Neural cell (in vitro differentiated cells): ENCODE measurements at regions not wholly inside any gene's neighbourhood (a gene's known extent, or its start where the extent isn't known, plus 50 kb on each side); places are given as distances from the start of the nearest gene placed in this dataset.

Experiments used
- H2AFZ ChIP-seq: fragments of 200-600, 300-800 bp; sonication (generic), shearing (Covaris generic); 2 replicates; pipeline ENCODE4 v1.6.0; 2014; ENCODE audit warnings: low read depth, mild to moderate bottlenecking, antibody characterized with exemption, low read length, moderate library complexity
- H3F3A ChIP-seq: fragments of 200-600 bp; shearing (Covaris generic); 2 replicates; pipeline ENCODE4 v1.6.1; 2016; ENCODE audit warnings: mild to moderate bottlenecking, moderate library complexity, mixed read lengths, antibody characterized with exemption, low read length; ENCODE audit not compliant: insufficient read depth, poor library complexity, severe bottlenecking
- H3K27ac ChIP-seq: fragments of 200-600, 300-800 bp; sonication (generic), shearing (Covaris generic); 2 replicates; pipeline ENCODE4 v1.5.1; 2014; ENCODE audit warnings: mild to moderate bottlenecking, low read length, moderate library complexity
- H3K27me3 ChIP-seq: fragments of 300-800, 200-600 bp; sonication (generic), shearing (Covaris generic); 2 replicates; pipeline ENCODE4 v1.6.0; 2014; ENCODE audit warnings: mild to moderate bottlenecking, low read depth, low read length, moderate library complexity; ENCODE audit not compliant: insufficient read depth
- H3K36me3 ChIP-seq: fragments of 300-800, 200-600 bp; sonication (generic), shearing (Covaris generic); 2 replicates; pipeline ENCODE4 v1.5.1; 2014; ENCODE audit warnings: mild to moderate bottlenecking, antibody characterized with exemption, low read length, moderate library complexity; ENCODE audit not compliant: insufficient read depth
- H3K4me2 ChIP-seq: fragments of 300-800, 200-600 bp; sonication (generic), shearing (Covaris generic); 2 replicates; pipeline ENCODE4 v1.6.0; 2014; ENCODE audit warnings: mild to moderate bottlenecking, low read length
- H3K4me3 ChIP-seq: fragments of 300-800, 200-600 bp; sonication (generic), shearing (Covaris generic); 2 replicates; pipeline ENCODE4 v1.5.1; 2014; ENCODE audit warnings: mild to moderate bottlenecking, low read length, moderate library complexity
- H3K79me2 ChIP-seq: fragments of 200-600 bp; shearing (Covaris generic); replicated peaks from 2 replicates; pipeline ENCODE4 v1.6.0; 2014; ENCODE audit warnings: mild to moderate bottlenecking, low read length, moderate library complexity; ENCODE audit not compliant: insufficient read depth
- H3K9ac ChIP-seq: fragments of 300-800, 200-600 bp; sonication (generic), shearing (Covaris generic); 2 replicates; pipeline ENCODE4 v1.6.1; 2016; ENCODE audit warnings: mild to moderate bottlenecking, low read length, mixed read lengths
- H3K9me2 ChIP-seq: fragments of 200-600 bp; shearing (Covaris generic); 2 replicates; pipeline ENCODE4 v1.6.1; 2016; ENCODE audit warnings: mild to moderate bottlenecking, low read length, mixed read lengths; ENCODE audit not compliant: insufficient read depth
- H3K9me3 ChIP-seq: fragments of 200-600, 300-800 bp; sonication (generic), shearing (Covaris generic); 2 replicates; pipeline ENCODE4 v1.6.1; 2016; ENCODE audit warnings: mild to moderate bottlenecking, mixed run types, low read length, moderate library complexity, mixed read lengths
- H4K20me1 ChIP-seq: fragments of 200-600 bp; shearing (Covaris generic); 2 replicates; pipeline ENCODE4 v1.6.1; 2016; ENCODE audit warnings: mild to moderate bottlenecking, mixed run types; ENCODE audit not compliant: insufficient read depth
- CTCF ChIP-seq: fragments of 450-650 bp; IDR thresholded peaks from 2 replicates; pipeline ENCODE4 v1.5.1; 2014; ENCODE audit warnings: antibody characterized with exemption, mild to moderate bottlenecking, moderate library complexity; ENCODE audit not compliant: poor library complexity, severe bottlenecking
- EP300 ChIP-seq: fragments of 450-650 bp; conservative IDR thresholded peaks from 2 replicates; pipeline ENCODE4 v1.6.1; 2014; ENCODE audit warnings: antibody characterized with exemption, mild to moderate bottlenecking, moderate library complexity; ENCODE audit not compliant: poor library complexity, severe bottlenecking
- EZH2 ChIP-seq: fragments of 200-600, 300-800 bp; shearing (Covaris generic), sonication (generic); IDR thresholded peaks from 2 replicates; pipeline ENCODE4 v1.6.1; 2014; ENCODE audit warnings: antibody characterized with exemption, low read length, borderline replicate concordance, mild to moderate bottlenecking; ENCODE audit not compliant: insufficient read depth, poor library complexity, severe bottlenecking
- MXI1 ChIP-seq: fragments of 450-650 bp; conservative IDR thresholded peaks from 2 replicates; pipeline ENCODE4 v1.6.1; 2014; ENCODE audit warnings: antibody characterized with exemption, mild to moderate bottlenecking; ENCODE audit not compliant: poor library complexity, severe bottlenecking
- POLR2AphosphoS5 ChIP-seq: IDR thresholded peaks from 2 replicates; pipeline ENCODE4 v1.6.1; 2012
- RAD21 ChIP-seq: fragments of 450-650 bp; conservative IDR thresholded peaks from 2 replicates; pipeline ENCODE4 v1.6.1; 2014; ENCODE audit warnings: antibody characterized with exemption, mild to moderate bottlenecking, moderate library complexity
- SMC3 ChIP-seq: fragments of 450-650 bp; conservative IDR thresholded peaks from 2 replicates; pipeline ENCODE4 v1.6.1; 2014; ENCODE audit warnings: antibody characterized with exemption, mild to moderate bottlenecking, moderate library complexity; ENCODE audit not compliant: poor library complexity
- TAF1 ChIP-seq: IDR thresholded peaks from 2 replicates; pipeline ENCODE4 v1.6.1; 2012; ENCODE audit warnings: low read depth
- TF ChIP-seq, protein P1 (sequence below): IDR thresholded peaks from 2 replicates; pipeline ENCODE4 v1.6.1; 2012; ENCODE audit warnings: borderline replicate concordance

GRCh38 chr5:68966596-68966995, 127.2 kb upstream of the SLC30A5 start:
- H2AFZ ChIP-seq, result no peak overlapping the region
- no peak overlapping the region for H3K4me2 ChIP-seq
- H3K4me3 ChIP-seq, result no peak overlapping the region
- H3K36me3 ChIP-seq, result no peaks in the 10 kb centered on the region
- H3K9me3 ChIP-seq, result no peaks in the 10 kb centered on the region
- H3K27ac ChIP-seq, result no peak overlapping the region
- no peaks in the 10 kb centered on the region for H3K9me2 ChIP-seq
- no peaks in the 10 kb centered on the region for H4K20me1 ChIP-seq
- H3K79me2 ChIP-seq, result no peaks in the 10 kb centered on the region
- TF ChIP-seq EZH2, result no peak
- H3K9ac ChIP-seq, result no peak overlapping the region
- no peaks in the 10 kb centered on the region for H3F3A ChIP-seq
- H3K27me3 ChIP-seq, result no peaks in the 10 kb centered on the region

DNA sequence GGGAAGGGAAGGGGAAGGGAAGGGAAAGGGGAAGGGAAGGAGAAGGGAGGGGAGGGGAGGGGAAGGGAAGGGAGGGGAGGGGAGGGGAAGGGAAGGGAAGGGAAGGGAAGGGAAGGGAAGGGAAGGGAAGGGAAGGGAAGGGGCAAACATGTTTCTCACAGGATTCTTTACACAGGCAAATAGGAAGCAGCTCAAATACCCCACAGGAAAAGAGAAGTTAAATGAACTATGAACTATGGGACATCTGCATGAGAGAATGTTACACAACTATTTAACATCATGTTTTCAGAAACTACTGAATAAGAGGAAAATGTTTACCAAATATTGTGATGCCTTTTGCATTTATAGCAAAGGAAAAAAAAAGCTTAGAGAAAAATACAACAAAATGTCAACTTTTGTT, 125.4 kb upstream of the SLC30A5 start:
- Histone ChIP-seq H3K4me2 (no peak overlapping the region), H3K27me3 (no peaks in the 10 kb centered on the region), H3K27ac (no peak overlapping the region), H3F3A (no peaks in the 10 kb centered on the region), H3K36me3 (no peaks in the 10 kb centered on the region), H3K79me2 (no peaks in the 10 kb centered on the region), H3K9me2 (no peaks in the 10 kb centered on the region), H3K9ac (no peak overlapping the region), H4K20me1 (no peaks in the 10 kb centered on the region), H2AFZ (no peak overlapping the region), H3K4me3 (no peak overlapping the region), H3K9me3 (no peaks in the 10 kb centered on the region)
- TF ChIP-seq, protein P1, sequence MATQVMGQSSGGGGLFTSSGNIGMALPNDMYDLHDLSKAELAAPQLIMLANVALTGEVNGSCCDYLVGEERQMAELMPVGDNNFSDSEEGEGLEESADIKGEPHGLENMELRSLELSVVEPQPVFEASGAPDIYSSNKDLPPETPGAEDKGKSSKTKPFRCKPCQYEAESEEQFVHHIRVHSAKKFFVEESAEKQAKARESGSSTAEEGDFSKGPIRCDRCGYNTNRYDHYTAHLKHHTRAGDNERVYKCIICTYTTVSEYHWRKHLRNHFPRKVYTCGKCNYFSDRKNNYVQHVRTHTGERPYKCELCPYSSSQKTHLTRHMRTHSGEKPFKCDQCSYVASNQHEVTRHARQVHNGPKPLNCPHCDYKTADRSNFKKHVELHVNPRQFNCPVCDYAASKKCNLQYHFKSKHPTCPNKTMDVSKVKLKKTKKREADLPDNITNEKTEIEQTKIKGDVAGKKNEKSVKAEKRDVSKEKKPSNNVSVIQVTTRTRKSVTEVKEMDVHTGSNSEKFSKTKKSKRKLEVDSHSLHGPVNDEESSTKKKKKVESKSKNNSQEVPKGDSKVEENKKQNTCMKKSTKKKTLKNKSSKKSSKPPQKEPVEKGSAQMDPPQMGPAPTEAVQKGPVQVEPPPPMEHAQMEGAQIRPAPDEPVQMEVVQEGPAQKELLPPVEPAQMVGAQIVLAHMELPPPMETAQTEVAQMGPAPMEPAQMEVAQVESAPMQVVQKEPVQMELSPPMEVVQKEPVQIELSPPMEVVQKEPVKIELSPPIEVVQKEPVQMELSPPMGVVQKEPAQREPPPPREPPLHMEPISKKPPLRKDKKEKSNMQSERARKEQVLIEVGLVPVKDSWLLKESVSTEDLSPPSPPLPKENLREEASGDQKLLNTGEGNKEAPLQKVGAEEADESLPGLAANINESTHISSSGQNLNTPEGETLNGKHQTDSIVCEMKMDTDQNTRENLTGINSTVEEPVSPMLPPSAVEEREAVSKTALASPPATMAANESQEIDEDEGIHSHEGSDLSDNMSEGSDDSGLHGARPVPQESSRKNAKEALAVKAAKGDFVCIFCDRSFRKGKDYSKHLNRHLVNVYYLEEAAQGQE, result no peak
- TF ChIP-seq MXI1 (no peak), CTCF (no peak)

GRCh38 chr5:68970617-68971016, 123.2 kb upstream of the SLC30A5 start:
- no peaks in the 10 kb centered on the region for H3F3A ChIP-seq
- H4K20me1 ChIP-seq, result no peaks in the 10 kb centered on the region
- no peak overlapping the region for H2AFZ ChIP-seq
- H3K9ac ChIP-seq, result no peak overlapping the region
- no peaks in the 10 kb centered on the region for H3K9me2 ChIP-seq
- H3K36me3 ChIP-seq, result no peaks in the 10 kb centered on the region
- TF ChIP-seq EP300, result no peak
- no peak for TF ChIP-seq POLR2AphosphoS5
- TF ChIP-seq, protein P1, result no peak
- TF ChIP-seq SMC3, result no peak
- TF ChIP-seq TAF1, result no peak
- TF ChIP-seq MXI1, result no peak
- TF ChIP-seq CTCF, result no peak
- no peak for TF ChIP-seq RAD21
- no peak for TF ChIP-seq EZH2
- no peaks in the 10 kb centered on the region for H3K79me2 ChIP-seq
- H3K27me3 ChIP-seq, result no peaks in the 10 kb centered on the region
- H3K4me2 ChIP-seq, result no peak overlapping the region
- no peaks in the 10 kb centered on the region for H3K9me3 ChIP-seq
- no peak overlapping the region for H3K4me3 ChIP-seq
- H3K27ac ChIP-seq, result no peak overlapping the region
